ENCODE measurements at regions not wholly inside any gene's neighbourhood (a gene's known extent, or its start where the extent isn't known, plus 50 kb on each side); places are given as distances from the start of the nearest gene placed in this dataset.

- H3K27me3 Mint-ChIP-seq (ENCODE audit: unreplicated experiment) = no peaks in the 10 kb centered on the region
- H3K9me3 Mint-ChIP-seq (ENCODE audit: low read depth, unreplicated experiment) = peaks cover 6% of the 10 kb centered on the region
- CTCF ChIA-PET = interaction anchor here (0.7 kb wide), 1 partner anchor 174 kb away, joined by 4 read pairs; no protein-coding TSS in a partner anchor
- H3K27ac Mint-ChIP-seq (ENCODE audit: unreplicated experiment) = no peak overlapping the region
- DNase-seq = no peak
- intact Hi-C loops (cut with micrococcal nuclease; ENCODE audit: unreplicated experiment) = loop anchor here (10.0 kb wide), 1 partner anchor 335 kb away; the partner anchor contains the start of gene TGFB2
- H3K36me3 Mint-ChIP-seq (ENCODE audit: insufficient read depth, unreplicated experiment) = no peaks in the 10 kb centered on the region
- peaks cover 21% of the 10 kb centered on the region for H3K4me1 Mint-ChIP-seq (ENCODE audit: low read depth, unreplicated experiment)
- TF ChIP-seq CTCF (IDR thresholded peaks at IDR 0.05; ENCODE audit: unreplicated experiment) = no peak
- no peak overlapping the region for H3K4me3 Mint-ChIP-seq (ENCODE audit: low read depth, unreplicated experiment)
- no TSS peak for BruUV-seq (replicated peaks)
These were observed 334.3 kb downstream of the TGFB2 start for GRCh38 chr1:218679391-218679790.

- BruUV-seq (replicated peaks) = no TSS peak
- no peak for DNase-seq
- Mint-ChIP-seq H3K9me3 (ENCODE audit: low read depth, unreplicated experiment) (peaks cover 9% of the 10 kb centered on the region), H3K36me3 (ENCODE audit: insufficient read depth, unreplicated experiment) (no peaks in the 10 kb centered on the region), H3K27ac (ENCODE audit: unreplicated experiment) (no peak overlapping the region), H3K4me1 (ENCODE audit: low read depth, unreplicated experiment) (peaks cover 14% of the 10 kb centered on the region), H3K27me3 (ENCODE audit: unreplicated experiment) (no peaks in the 10 kb centered on the region), H3K4me3 (ENCODE audit: low read depth, unreplicated experiment) (no peak overlapping the region)
- CTCF ChIA-PET = no interaction called here
- intact Hi-C loops (cut with micrococcal nuclease; ENCODE audit: unreplicated experiment) = loop anchor here (10.0 kb wide), 1 partner anchor 335 kb away; the partner anchor contains the start of gene TGFB2
- TF ChIP-seq CTCF (IDR thresholded peaks at IDR 0.05; ENCODE audit: unreplicated experiment) = no peak
These were observed 335.0 kb downstream of the TGFB2 start for GRCh38 chr1:218679988-218680748.

- no peak for TF ChIP-seq CTCF (IDR thresholded peaks at IDR 0.05; ENCODE audit: unreplicated experiment)
- DNase-seq = no peak
- CTCF ChIA-PET = interaction anchor here (0.5 kb wide), 1 partner anchor 929 kb away, joined by 4 read pairs; no protein-coding TSS in a partner anchor
- Mint-ChIP-seq H3K36me3 (ENCODE audit: insufficient read depth, unreplicated experiment) (no peaks in the 10 kb centered on the region), H3K9me3 (ENCODE audit: low read depth, unreplicated experiment) (peaks cover 12% of the 10 kb centered on the region), H3K4me1 (ENCODE audit: low read depth, unreplicated experiment) (peaks cover 5% of the 10 kb centered on the region), H3K27me3 (ENCODE audit: unreplicated experiment) (no peaks in the 10 kb centered on the region), H3K27ac (ENCODE audit: unreplicated experiment) (no peak overlapping the region), H3K4me3 (ENCODE audit: low read depth, unreplicated experiment) (no peak overlapping the region)
- BruUV-seq (replicated peaks) = no TSS peak
- intact Hi-C loops (cut with micrococcal nuclease; ENCODE audit: unreplicated experiment) = no loop called here
These were observed 338.1 kb downstream of the TGFB2 start for GRCh38 chr1:218683242-218683641.

GRCh38 chr1:218686258-218686657 lies 341.1 kb downstream of the TGFB2 start:
- H3K36me3 Mint-ChIP-seq (ENCODE audit: insufficient read depth, unreplicated experiment) = no peaks in the 10 kb centered on the region
- H3K27ac Mint-ChIP-seq (ENCODE audit: unreplicated experiment) = no peak overlapping the region
- intact Hi-C loops (cut with micrococcal nuclease; ENCODE audit: unreplicated experiment) = no loop called here
- H3K27me3 Mint-ChIP-seq (ENCODE audit: unreplicated experiment) = no peaks in the 10 kb centered on the region
- no TSS peak for BruUV-seq (replicated peaks)
- H3K9me3 Mint-ChIP-seq (ENCODE audit: low read depth, unreplicated experiment) = peaks cover 11% of the 10 kb centered on the region
- no peak for DNase-seq
- H3K4me1 Mint-ChIP-seq (ENCODE audit: low read depth, unreplicated experiment) = peaks cover 5% of the 10 kb centered on the region
- H3K4me3 Mint-ChIP-seq (ENCODE audit: low read depth, unreplicated experiment) = no peak overlapping the region
- CTCF ChIA-PET = no interaction called here
- TF ChIP-seq CTCF (IDR thresholded peaks at IDR 0.05; ENCODE audit: unreplicated experiment) = no peak
